HEK293 (cell line): ENCODE measurements at regions not wholly inside any gene's neighbourhood (a gene's known extent, or its start where the extent isn't known, plus 50 kb on each side); places are given as distances from the start of the nearest gene placed in this dataset.

Source experiments
- CTCF ChIA-PET: fragments of 350-600 bp; formaldehyde crosslinking; extraction: SDS; loops from one replicate; lab custom pipeline; 2021; ENCODE audit warnings: antibody characterized with exemption; lab: Yijun Ruan, JAX
- POLR2A ChIA-PET: fragments of 300-600 bp; formaldehyde crosslinking; extraction: SDS; loops from one replicate; lab custom pipeline; 2020; ENCODE audit warnings: antibody characterized with exemption, inconsistent platforms; lab: Yijun Ruan, JAX
- H3K27ac ChIP-seq: fragments of 200-500 bp; sonication (Bioruptor generic); 2 replicates; pipeline ENCODE4 v1.5.1; 2014; ENCODE audit warnings: low read depth, low read length, control low read depth, inconsistent platforms; ENCODE audit errors: extremely low read depth
- H3K36me3 ChIP-seq, 2 experiments: fragments of 200-500 bp in 1 of 2; sonication (Bioruptor generic) in 1 of 2; 1 replicate in 1 of 2; 2 replicates in 1 of 2; pipeline ENCODE4 v1.5.1; 2014 to 2017; ENCODE audit warnings: inconsistent platforms in 2 of 2, low read length in 2 of 2; ENCODE audit not compliant: control insufficient read depth in 2 of 2, insufficient read depth in 1 of 2
- H3K4me1 ChIP-seq: fragments of 200-500 bp; sonication (Bioruptor generic); 2 replicates; pipeline ENCODE4 v1.5.1; 2014; ENCODE audit warnings: mild to moderate bottlenecking, low read length, inconsistent platforms; ENCODE audit not compliant: control insufficient read depth, insufficient read depth
- H3K4me3 ChIP-seq: 2 replicates; pipeline ENCODE4 v1.5.1; 2011; ENCODE audit warnings: low read depth, mild to moderate bottlenecking, control low read depth, low read length, moderate library complexity
- H3K9me3 ChIP-seq: fragments of 200-500 bp; sonication (Bioruptor generic); 2 replicates; pipeline ENCODE4 v1.5.1; 2014; ENCODE audit warnings: low read depth, low read length, inconsistent platforms; ENCODE audit not compliant: control insufficient read depth, insufficient read depth
- MEIS1 ChIP-seq: sonication (generic); formaldehyde crosslinking; IDR thresholded peaks from 2 replicates; pipeline ENCODE4 v1.8.1; 2022; ENCODE audit warnings: missing genetic modification reagents, mild to moderate bottlenecking, borderline replicate concordance
- OVOL3 ChIP-seq: fragments of 450-650 bp; formaldehyde crosslinking; IDR thresholded peaks from 2 replicates; pipeline ENCODE4 v1.5.1; 2016; ENCODE audit warnings: missing biosample characterization, missing genetic modification characterization
- SALL2 ChIP-seq: fragments of 450-650 bp; formaldehyde crosslinking; IDR thresholded peaks from 2 replicates; pipeline ENCODE4 v1.5.0; 2017; ENCODE audit warnings: missing biosample characterization, mild to moderate bottlenecking, missing genetic modification characterization, borderline replicate concordance
- SCRT2 ChIP-seq: fragments of 450-650 bp; formaldehyde crosslinking; IDR thresholded peaks from 2 replicates; pipeline ENCODE4 v1.5.1; 2016; ENCODE audit warnings: missing biosample characterization, missing genetic modification characterization
- SETDB1 ChIP-seq: IDR thresholded peaks from one replicate; pipeline ENCODE4 v1.6.1; 2017; ENCODE audit warnings: mild to moderate bottlenecking, low read length, moderate library complexity, mixed read lengths; ENCODE audit not compliant: insufficient read length
- SP7 ChIP-seq: fragments of 450-650 bp; formaldehyde crosslinking; IDR thresholded peaks from 2 replicates; pipeline ENCODE4 v1.5.1; 2016; ENCODE audit warnings: missing biosample characterization, missing genetic modification characterization
- TCF7L2 ChIP-seq: IDR thresholded peaks from 2 replicates; pipeline ENCODE4 v1.6.1; 2011; ENCODE audit warnings: low read depth, mild to moderate bottlenecking, inconsistent platforms, low read length, moderate library complexity, borderline replicate concordance
- TRIM28 ChIP-seq: IDR thresholded peaks from 2 replicates; pipeline ENCODE4 v1.6.1; 2011; ENCODE audit warnings: low read length, control low read depth, borderline replicate concordance
- ZBTB17 ChIP-seq: fragments of 450-650 bp; formaldehyde crosslinking; IDR thresholded peaks from 2 replicates; pipeline ENCODE4 v1.5.1; 2016; ENCODE audit warnings: missing biosample characterization, missing genetic modification characterization
- ZBTB48 ChIP-seq: fragments of 450-650 bp; formaldehyde crosslinking; IDR thresholded peaks from 2 replicates; pipeline ENCODE4 v1.5.1; 2016; ENCODE audit warnings: missing biosample characterization, missing genetic modification characterization
- ZBTB49 ChIP-seq: fragments of 450-650 bp; formaldehyde crosslinking; IDR thresholded peaks from 2 replicates; pipeline ENCODE4 v1.5.1; 2016; ENCODE audit warnings: missing biosample characterization, missing genetic modification characterization, low read depth
- ZNF175 ChIP-seq: fragments of 450-650 bp; formaldehyde crosslinking; IDR thresholded peaks from 2 replicates; pipeline ENCODE4 v1.5.1; 2016; ENCODE audit warnings: missing biosample characterization, missing genetic modification characterization
- ZNF19 ChIP-seq: fragments of 450-650 bp; formaldehyde crosslinking; IDR thresholded peaks from 2 replicates; pipeline ENCODE4; 2016; ENCODE audit warnings: missing biosample characterization, missing genetic modification characterization, low read depth
- ZNF23 ChIP-seq: fragments of 450-650 bp; formaldehyde crosslinking; IDR thresholded peaks from 2 replicates; pipeline ENCODE4 v1.5.1; 2016; ENCODE audit warnings: missing biosample characterization, missing genetic modification characterization, borderline replicate concordance
- ZNF394 ChIP-seq: fragments of 450-650 bp; formaldehyde crosslinking; IDR thresholded peaks from 2 replicates; pipeline ENCODE4 v1.5.1; 2016; ENCODE audit warnings: missing biosample characterization, missing genetic modification characterization, mild to moderate bottlenecking, moderate library complexity, borderline replicate concordance
- ZNF426 ChIP-seq: fragments of 450-650 bp; formaldehyde crosslinking; IDR thresholded peaks from 2 replicates; pipeline ENCODE4 v1.5.1; 2017; ENCODE audit warnings: missing biosample characterization, missing genetic modification characterization, mild to moderate bottlenecking, inconsistent platforms, moderate library complexity
- ZNF514 ChIP-seq: fragments of 450-650 bp; formaldehyde crosslinking; IDR thresholded peaks from 2 replicates; pipeline ENCODE4 v1.5.1; 2016; ENCODE audit warnings: missing biosample characterization, missing genetic modification characterization
- ZNF596 ChIP-seq: fragments of 450-650 bp; IDR thresholded peaks from 2 replicates; pipeline ENCODE4 v1.5.0; 2018; ENCODE audit warnings: missing biosample characterization, mild to moderate bottlenecking, missing genetic modification characterization, moderate library complexity
- ZNF645 ChIP-seq: fragments of 450-650 bp; formaldehyde crosslinking; IDR thresholded peaks from 2 replicates; pipeline ENCODE4; 2016; ENCODE audit warnings: missing biosample characterization, missing genetic modification characterization
- ZNF768 ChIP-seq: fragments of 450-650 bp; formaldehyde crosslinking; IDR thresholded peaks from 2 replicates; pipeline ENCODE4 v1.5.1; 2018; ENCODE audit warnings: missing biosample characterization, mild to moderate bottlenecking, missing genetic modification characterization
- ZNF776 ChIP-seq: fragments of 450-650 bp; formaldehyde crosslinking; IDR thresholded peaks from 2 replicates; pipeline ENCODE4 v1.5.0; 2017; ENCODE audit warnings: missing biosample characterization, missing genetic modification characterization, borderline replicate concordance
- ZNF785 ChIP-seq: fragments of 450-650 bp; formaldehyde crosslinking; IDR thresholded peaks from 2 replicates; pipeline ENCODE4 v1.5.1; 2016; ENCODE audit warnings: missing biosample characterization, missing genetic modification characterization
- ZNF830 ChIP-seq: fragments of 450-650 bp; IDR thresholded peaks from 2 replicates; pipeline ENCODE4 v1.5.0; 2018; ENCODE audit warnings: missing biosample characterization, missing genetic modification characterization, low read depth, mild to moderate bottlenecking, moderate library complexity
- ZSCAN16 ChIP-seq: fragments of 450-650 bp; formaldehyde crosslinking; IDR thresholded peaks from 2 replicates; pipeline ENCODE4 v1.5.1; 2016; ENCODE audit warnings: missing biosample characterization, missing genetic modification characterization
- ZXDB ChIP-seq: fragments of 450-650 bp; formaldehyde crosslinking; IDR thresholded peaks from 2 replicates; pipeline ENCODE4 v1.5.1; 2016; ENCODE audit warnings: missing biosample characterization, missing genetic modification characterization
- TF ChIP-seq, protein P1 (sequence below): fragments of 450-650 bp; formaldehyde crosslinking; conservative IDR thresholded peaks from 2 replicates; pipeline ENCODE4 v1.5.1; 2016; ENCODE audit warnings: low read depth, missing biosample characterization, missing genetic modification characterization
- TF ChIP-seq, protein P2 (sequence below): fragments of 450-650 bp; formaldehyde crosslinking; IDR thresholded peaks from 2 replicates; pipeline ENCODE4 v1.5.1; 2016; ENCODE audit warnings: missing biosample characterization, missing genetic modification characterization

GRCh38 chr21:16821588-16821987 is 691.3 kb upstream of the CXADR start:
- Histone ChIP-seq H3K36me3 (no peaks in the 10 kb centered on the region), H3K4me1 (no peaks in the 10 kb centered on the region), H3K27ac (no peak overlapping the region), H3K9me3 (no peaks in the 10 kb centered on the region), H3K4me3 (no peak overlapping the region)
- ChIA-PET CTCF (no interaction called here), POLR2A (no interaction called here)
- TF ChIP-seq ZNF175 (no peak), ZXDB (tag by site-specific recombination) (no peak), SCRT2 (tag by site-specific recombination) (no peak), ZNF23 (tag by site-specific recombination) (no peak)

DNA sequence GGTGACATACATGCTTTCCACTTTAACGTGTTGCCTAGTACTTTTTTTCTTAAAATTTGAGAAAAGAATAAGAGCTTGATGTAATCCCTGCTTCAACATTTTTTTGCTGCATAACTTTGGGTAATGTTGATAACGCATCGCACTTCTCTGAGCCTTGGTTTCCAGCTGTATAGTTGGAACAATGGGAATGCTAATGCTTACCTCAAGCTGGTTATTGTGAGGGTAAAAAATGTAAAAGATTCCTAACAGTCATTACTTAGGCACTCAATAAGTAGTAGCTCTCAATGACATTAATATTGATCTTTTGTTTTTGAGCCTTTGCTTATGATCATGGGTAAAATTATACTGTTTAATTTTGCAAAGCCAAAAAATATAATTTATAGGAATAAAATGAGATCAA is 683.3 kb upstream of the CXADR start:
- ChIA-PET CTCF (interaction anchor here (0.6 kb wide), 1 partner anchor 359 kb away, joined by 3 read pairs; no protein-coding TSS in a partner anchor), POLR2A (no interaction called here)

DNA sequence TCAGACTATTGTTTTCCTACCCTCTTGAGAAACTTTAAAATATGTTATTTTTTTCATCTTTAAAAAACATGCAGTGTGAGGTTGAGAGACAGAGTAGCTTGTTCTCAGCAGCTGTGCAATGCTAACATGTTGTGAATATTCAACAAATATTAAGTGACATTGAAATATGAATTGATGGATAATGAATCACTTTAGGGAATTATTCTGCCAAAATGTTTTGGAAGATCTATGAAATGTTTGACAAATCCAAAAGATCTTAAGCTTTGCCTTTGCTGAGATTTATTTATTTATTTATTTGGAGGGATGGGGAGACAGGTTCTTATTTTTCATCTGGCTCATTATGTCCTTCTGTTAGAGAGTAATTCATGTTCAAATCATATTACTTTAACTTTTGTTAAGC is 680.1 kb upstream of the CXADR start:
- H3K4me3 ChIP-seq: no peak overlapping the region
- H3K9me3 ChIP-seq: no peaks in the 10 kb centered on the region
- H3K4me1 ChIP-seq: peaks cover 8% of the 10 kb centered on the region
- no peak overlapping the region for H3K27ac ChIP-seq
- TF ChIP-seq ZNF514 (no peak), SP7 (tag by site-specific recombination) (no peak), ZNF596 (tag by site-specific recombination) (no peak), ZBTB49 (tag by site-specific recombination) (no peak), ZNF785 (no peak), ZNF776 (tag by site-specific recombination) (no peak), OVOL3 (tag by site-specific recombination) (no peak), ZNF394 (tag by site-specific recombination) (no peak), ZNF645 (tag by site-specific recombination) (no peak), SETDB1 (no peak), ZBTB17 (no peak)
- ChIA-PET CTCF (interaction anchor here (0.6 to 0.7 kb wide), 2 partner anchors 60 to 310 kb away, joined by 3 read pairs; no protein-coding TSS in a partner anchor), POLR2A (no interaction called here)
- H3K36me3 ChIP-seq: no peaks in the 10 kb centered on the region

More for the DNA sequence above, 683.3 kb upstream of the CXADR start:
- H3K4me1 ChIP-seq: no peaks in the 10 kb centered on the region
- no peak overlapping the region for H3K27ac ChIP-seq
- no peaks in the 10 kb centered on the region for H3K9me3 ChIP-seq
- H3K4me3 ChIP-seq: no peak overlapping the region
- H3K36me3 ChIP-seq: no peaks in the 10 kb centered on the region
- no peak for TF ChIP-seq SP7 (tag by site-specific recombination)
- TF ChIP-seq ZNF19: no peak
- TF ChIP-seq TCF7L2: no peak
- no peak for TF ChIP-seq ZNF768 (tag by site-specific recombination)
- TF ChIP-seq ZSCAN16: no peak
- TF ChIP-seq ZNF830 (tag by site-specific recombination): no peak
- TF ChIP-seq TRIM28: no peak
- no peak for TF ChIP-seq ZNF426 (tag by site-specific recombination)
- TF ChIP-seq, protein P1, sequence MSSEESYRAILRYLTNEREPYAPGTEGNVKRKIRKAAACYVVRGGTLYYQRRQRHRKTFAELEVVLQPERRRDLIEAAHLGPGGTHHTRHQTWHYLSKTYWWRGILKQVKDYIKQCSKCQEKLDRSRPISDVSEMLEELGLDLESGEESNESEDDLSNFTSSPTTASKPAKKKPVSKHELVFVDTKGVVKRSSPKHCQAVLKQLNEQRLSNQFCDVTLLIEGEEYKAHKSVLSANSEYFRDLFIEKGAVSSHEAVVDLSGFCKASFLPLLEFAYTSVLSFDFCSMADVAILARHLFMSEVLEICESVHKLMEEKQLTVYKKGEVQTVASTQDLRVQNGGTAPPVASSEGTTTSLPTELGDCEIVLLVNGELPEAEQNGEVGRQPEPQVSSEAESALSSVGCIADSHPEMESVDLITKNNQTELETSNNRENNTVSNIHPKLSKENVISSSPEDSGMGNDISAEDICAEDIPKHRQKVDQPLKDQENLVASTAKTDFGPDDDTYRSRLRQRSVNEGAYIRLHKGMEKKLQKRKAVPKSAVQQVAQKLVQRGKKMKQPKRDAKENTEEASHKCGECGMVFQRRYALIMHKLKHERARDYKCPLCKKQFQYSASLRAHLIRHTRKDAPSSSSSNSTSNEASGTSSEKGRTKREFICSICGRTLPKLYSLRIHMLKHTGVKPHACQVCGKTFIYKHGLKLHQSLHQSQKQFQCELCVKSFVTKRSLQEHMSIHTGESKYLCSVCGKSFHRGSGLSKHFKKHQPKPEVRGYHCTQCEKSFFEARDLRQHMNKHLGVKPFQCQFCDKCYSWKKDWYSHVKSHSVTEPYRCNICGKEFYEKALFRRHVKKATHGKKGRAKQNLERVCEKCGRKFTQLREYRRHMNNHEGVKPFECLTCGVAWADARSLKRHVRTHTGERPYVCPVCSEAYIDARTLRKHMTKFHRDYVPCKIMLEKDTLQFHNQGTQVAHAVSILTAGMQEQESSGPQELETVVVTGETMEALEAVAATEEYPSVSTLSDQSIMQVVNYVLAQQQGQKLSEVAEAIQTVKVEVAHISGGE (tag by site-specific recombination): no peak
- no peak for TF ChIP-seq ZBTB48
- TF ChIP-seq, protein P2, sequence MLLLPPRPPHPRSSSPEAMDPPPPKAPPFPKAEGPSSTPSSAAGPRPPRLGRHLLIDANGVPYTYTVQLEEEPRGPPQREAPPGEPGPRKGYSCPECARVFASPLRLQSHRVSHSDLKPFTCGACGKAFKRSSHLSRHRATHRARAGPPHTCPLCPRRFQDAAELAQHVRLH (tag by site-specific recombination): no peak
- TF ChIP-seq MEIS1: no peak
- TF ChIP-seq SALL2 (tag by site-specific recombination): no peak
- TF ChIP-seq, all 188 proteins: peak for 0
